ENCODE measurements at regions not wholly inside any gene's neighbourhood (a gene's known extent, or its start where the extent isn't known, plus 50 kb on each side); places are given as distances from the start of the nearest gene placed in this dataset.

GRCh38 chr4:117420948-117421347, 335.6 kb upstream of the TRAM1L1 start:
- Histone ChIP-seq H3K27me3 (ENCODE audit: insufficient read depth, low read length) (no peaks in the 10 kb centered on the region), H3K4me3 (ENCODE audit: low read length) (no peak overlapping the region), H3K9me3 (ENCODE audit: low read length) (no peaks in the 10 kb centered on the region), H3K36me3 (ENCODE audit: insufficient read depth, low read length) (no peaks in the 10 kb centered on the region), H3K4me1 (ENCODE audit: insufficient read depth, low read length) (no peaks in the 10 kb centered on the region), H2AFZ (ENCODE audit: low read depth, low read length) (no peak overlapping the region)

- no peaks in the 10 kb centered on the region for H3K9me3 ChIP-seq (ENCODE audit: low read length)
- H3K36me3 ChIP-seq (ENCODE audit: insufficient read depth, low read length): no peaks in the 10 kb centered on the region
- no peak overlapping the region for H2AFZ ChIP-seq (ENCODE audit: low read depth, low read length)
- H3K27me3 ChIP-seq (ENCODE audit: insufficient read depth, low read length): no peaks in the 10 kb centered on the region
- no peak overlapping the region for H3K4me3 ChIP-seq (ENCODE audit: low read length)
- H3K4me1 ChIP-seq (ENCODE audit: insufficient read depth, low read length): no peaks in the 10 kb centered on the region
Measured at GRCh38 chr4:117421706-117422105, 336.3 kb upstream of the TRAM1L1 start.

GRCh38 chr4:117422297-117422696, 336.9 kb upstream of the TRAM1L1 start:
- H3K36me3 ChIP-seq (ENCODE audit: insufficient read depth, low read length): no peaks in the 10 kb centered on the region
- no peak overlapping the region for H2AFZ ChIP-seq (ENCODE audit: low read depth, low read length)
- H3K9me3 ChIP-seq (ENCODE audit: low read length): no peaks in the 10 kb centered on the region
- H3K4me3 ChIP-seq (ENCODE audit: low read length): no peak overlapping the region
- no peaks in the 10 kb centered on the region for H3K4me1 ChIP-seq (ENCODE audit: insufficient read depth, low read length)
- H3K27me3 ChIP-seq (ENCODE audit: insufficient read depth, low read length): no peaks in the 10 kb centered on the region

- Histone ChIP-seq H3K36me3 (ENCODE audit: insufficient read depth, low read length) (no peaks in the 10 kb centered on the region), H2AFZ (ENCODE audit: low read depth, low read length) (no peak overlapping the region), H3K27me3 (ENCODE audit: insufficient read depth, low read length) (no peaks in the 10 kb centered on the region), H3K4me3 (ENCODE audit: low read length) (no peak overlapping the region), H3K9me3 (ENCODE audit: low read length) (peaks cover 3% of the 10 kb centered on the region), H3K4me1 (ENCODE audit: insufficient read depth, low read length) (no peaks in the 10 kb centered on the region)
Measured at GRCh38 chr4:117425636-117426035, 340.3 kb upstream of the TRAM1L1 start.

- H2AFZ ChIP-seq (ENCODE audit: low read depth, low read length): no peak overlapping the region
- no peaks in the 10 kb centered on the region for H3K27me3 ChIP-seq (ENCODE audit: insufficient read depth, low read length)
- H3K9me3 ChIP-seq (ENCODE audit: low read length): peaks cover 3% of the 10 kb centered on the region
- no peaks in the 10 kb centered on the region for H3K4me1 ChIP-seq (ENCODE audit: insufficient read depth, low read length)
- no peaks in the 10 kb centered on the region for H3K36me3 ChIP-seq (ENCODE audit: insufficient read depth, low read length)
- H3K4me3 ChIP-seq (ENCODE audit: low read length): no peak overlapping the region
Measured at GRCh38 chr4:117428536-117428935, 343.2 kb upstream of the TRAM1L1 start.

- no peak overlapping the region for H2AFZ ChIP-seq (ENCODE audit: low read depth, low read length)
- H3K27me3 ChIP-seq (ENCODE audit: insufficient read depth, low read length): no peaks in the 10 kb centered on the region
- peaks cover 3% of the 10 kb centered on the region for H3K9me3 ChIP-seq (ENCODE audit: low read length)
- no peak overlapping the region for H3K4me3 ChIP-seq (ENCODE audit: low read length)
- no peaks in the 10 kb centered on the region for H3K4me1 ChIP-seq (ENCODE audit: insufficient read depth, low read length)
- no peaks in the 10 kb centered on the region for H3K36me3 ChIP-seq (ENCODE audit: insufficient read depth, low read length)
Measured at GRCh38 chr4:117429061-117429460, 343.7 kb upstream of the TRAM1L1 start.

- H3K4me3 ChIP-seq (ENCODE audit: low read length): no peak overlapping the region
- H3K4me1 ChIP-seq (ENCODE audit: insufficient read depth, low read length): no peaks in the 10 kb centered on the region
Measured at GRCh38 chr4:117429506-117429905, 344.1 kb upstream of the TRAM1L1 start.

GRCh38 chr4:117434424-117434823, 349.0 kb upstream of the TRAM1L1 start:
- no peak overlapping the region for H3K4me3 ChIP-seq (ENCODE audit: low read length)
- H3K27me3 ChIP-seq (ENCODE audit: insufficient read depth, low read length): no peaks in the 10 kb centered on the region
- H3K36me3 ChIP-seq (ENCODE audit: insufficient read depth, low read length): no peaks in the 10 kb centered on the region
- H2AFZ ChIP-seq (ENCODE audit: low read depth, low read length): no peak overlapping the region
- H3K9me3 ChIP-seq (ENCODE audit: low read length): no peaks in the 10 kb centered on the region
- H3K4me1 ChIP-seq (ENCODE audit: insufficient read depth, low read length): no peaks in the 10 kb centered on the region

More at GRCh38 chr4:117429506-117429905, 344.1 kb upstream of the TRAM1L1 start:
- no peaks in the 10 kb centered on the region for H3K36me3 ChIP-seq (ENCODE audit: insufficient read depth, low read length)
- no peaks in the 10 kb centered on the region for H3K27me3 ChIP-seq (ENCODE audit: insufficient read depth, low read length)
- H3K9me3 ChIP-seq (ENCODE audit: low read length): peaks cover 3% of the 10 kb centered on the region
- no peak overlapping the region for H2AFZ ChIP-seq (ENCODE audit: low read depth, low read length)

- Histone ChIP-seq H3K4me3 (ENCODE audit: low read length) (no peak overlapping the region), H3K36me3 (ENCODE audit: insufficient read depth, low read length) (no peaks in the 10 kb centered on the region)
Measured at GRCh38 chr4:117447925-117448324, 362.5 kb upstream of the TRAM1L1 start.

GRCh38 chr4:117455088-117455487, 369.7 kb upstream of the TRAM1L1 start:
- H3K4me3 ChIP-seq (ENCODE audit: low read length): no peak overlapping the region
- no peaks in the 10 kb centered on the region for H3K36me3 ChIP-seq (ENCODE audit: insufficient read depth, low read length)
- no peaks in the 10 kb centered on the region for H3K27me3 ChIP-seq (ENCODE audit: insufficient read depth, low read length)
- no peaks in the 10 kb centered on the region for H3K9me3 ChIP-seq (ENCODE audit: low read length)
- no peak overlapping the region for H2AFZ ChIP-seq (ENCODE audit: low read depth, low read length)
- H3K4me1 ChIP-seq (ENCODE audit: insufficient read depth, low read length): no peaks in the 10 kb centered on the region

More at GRCh38 chr4:117447925-117448324, 362.5 kb upstream of the TRAM1L1 start:
- H3K4me1 ChIP-seq (ENCODE audit: insufficient read depth, low read length): no peaks in the 10 kb centered on the region
- no peaks in the 10 kb centered on the region for H3K27me3 ChIP-seq (ENCODE audit: insufficient read depth, low read length)
- H2AFZ ChIP-seq (ENCODE audit: low read depth, low read length): no peak overlapping the region
- no peaks in the 10 kb centered on the region for H3K9me3 ChIP-seq (ENCODE audit: low read length)

- Histone ChIP-seq H3K9me3 (ENCODE audit: low read length) (no peaks in the 10 kb centered on the region), H3K36me3 (ENCODE audit: insufficient read depth, low read length) (no peaks in the 10 kb centered on the region), H3K27me3 (ENCODE audit: insufficient read depth, low read length) (no peaks in the 10 kb centered on the region), H3K4me1 (ENCODE audit: insufficient read depth, low read length) (peaks cover 2% of the 10 kb centered on the region), H2AFZ (ENCODE audit: low read depth, low read length) (no peak overlapping the region), H3K4me3 (ENCODE audit: low read length) (no peak overlapping the region)
Measured at GRCh38 chr4:117466388-117466787, 381.0 kb upstream of the TRAM1L1 start.

- Histone ChIP-seq H3K4me1 (ENCODE audit: insufficient read depth, low read length) (peaks cover 2% of the 10 kb centered on the region), H2AFZ (ENCODE audit: low read depth, low read length) (no peak overlapping the region)
Measured at GRCh38 chr4:117467404-117467803, 382.0 kb upstream of the TRAM1L1 start.

GRCh38 chr4:117474987-117475386, 389.6 kb upstream of the TRAM1L1 start:
- Histone ChIP-seq H3K4me1 (ENCODE audit: insufficient read depth, low read length) (no peaks in the 10 kb centered on the region), H3K27me3 (ENCODE audit: insufficient read depth, low read length) (no peaks in the 10 kb centered on the region), H2AFZ (ENCODE audit: low read depth, low read length) (no peak overlapping the region), H3K36me3 (ENCODE audit: insufficient read depth, low read length) (no peaks in the 10 kb centered on the region), H3K9me3 (ENCODE audit: low read length) (no peaks in the 10 kb centered on the region), H3K4me3 (ENCODE audit: low read length) (no peak overlapping the region)

More at GRCh38 chr4:117467404-117467803, 382.0 kb upstream of the TRAM1L1 start:
- H3K9me3 ChIP-seq (ENCODE audit: low read length): no peaks in the 10 kb centered on the region
- no peaks in the 10 kb centered on the region for H3K27me3 ChIP-seq (ENCODE audit: insufficient read depth, low read length)
- H3K36me3 ChIP-seq (ENCODE audit: insufficient read depth, low read length): no peaks in the 10 kb centered on the region
- H3K4me3 ChIP-seq (ENCODE audit: low read length): no peak overlapping the region

- Histone ChIP-seq H3K27me3 (ENCODE audit: insufficient read depth, low read length) (no peaks in the 10 kb centered on the region), H3K9me3 (ENCODE audit: low read length) (no peaks in the 10 kb centered on the region), H3K4me3 (ENCODE audit: low read length) (no peak overlapping the region), H3K36me3 (ENCODE audit: insufficient read depth, low read length) (no peaks in the 10 kb centered on the region), H3K4me1 (ENCODE audit: insufficient read depth, low read length) (no peaks in the 10 kb centered on the region), H2AFZ (ENCODE audit: low read depth, low read length) (no peak overlapping the region)
Measured at GRCh38 chr4:117477925-117478324, 392.5 kb upstream of the TRAM1L1 start.

Data from neuron (in vitro differentiated cells).